ENCODE measurements at regions not wholly inside any gene's neighbourhood (a gene's known extent, or its start where the extent isn't known, plus 50 kb on each side); places are given as distances from the start of the nearest gene placed in this dataset.

GRCh38 chr12:85476756-85477155 lies 196.7 kb downstream of the ALX1 start:
- Histone ChIP-seq H3K36me3 (ENCODE audit: control insufficient read depth, insufficient read depth, low read length) (no peaks in the 10 kb centered on the region), H3K27me3 (ENCODE audit: control insufficient read depth, insufficient read depth, low read length) (no peaks in the 10 kb centered on the region), H3K4me3 (ENCODE audit: low read depth, low read length) (no peak overlapping the region)
- ChIA-PET POLR2A (no interaction called here), CTCF (interaction anchor here (0.6 to 2.4 kb wide), 7 partner anchors 167 to 423 kb away, joined by 3 to 29 read pairs (median 4); no protein-coding TSS in a partner anchor)
- no peak for TF ChIP-seq CTCF (IDR thresholded peaks at IDR 0.05; ENCODE audit: insufficient read depth, low read depth, low read length)
- no peak for DNase-seq (ENCODE audit: low read depth)

- Histone ChIP-seq H3K36me3 (ENCODE audit: control insufficient read depth, insufficient read depth, low read length) (no peaks in the 10 kb centered on the region), H3K27me3 (ENCODE audit: control insufficient read depth, insufficient read depth, low read length) (no peaks in the 10 kb centered on the region), H3K4me3 (ENCODE audit: low read depth, low read length) (no peak overlapping the region)
- POLR2A ChIA-PET = no interaction called here
- CTCF ChIA-PET = interaction anchor here (0.7 to 2.3 kb wide), 3 partner anchors 8 to 383 kb away, joined by 4 to 10 read pairs (median 4); no protein-coding TSS in a partner anchor
- no peak for DNase-seq (ENCODE audit: low read depth)
- no peak for TF ChIP-seq CTCF (IDR thresholded peaks at IDR 0.05; ENCODE audit: insufficient read depth, low read depth, low read length)
These were observed 204.4 kb downstream of the ALX1 start for GRCh38 chr12:85484387-85484786.

- TF ChIP-seq CTCF (IDR thresholded peaks at IDR 0.05; ENCODE audit: insufficient read depth, low read depth, low read length) = no peak
- DNase-seq (ENCODE audit: low read depth) = no peak
- no peak overlapping the region for H3K4me3 ChIP-seq (ENCODE audit: low read depth, low read length)
- no peaks in the 10 kb centered on the region for H3K36me3 ChIP-seq (ENCODE audit: control insufficient read depth, insufficient read depth, low read length)
- no peaks in the 10 kb centered on the region for H3K27me3 ChIP-seq (ENCODE audit: control insufficient read depth, insufficient read depth, low read length)
- ChIA-PET POLR2A (no interaction called here), CTCF (interaction anchor here (1.2 kb wide), 1 partner anchor 21 kb away, joined by 4 read pairs; no protein-coding TSS in a partner anchor)
These were observed 209.2 kb downstream of the ALX1 start for GRCh38 chr12:85489194-85489593.

GRCh38 chr12:85504164-85504563 lies 224.1 kb downstream of the ALX1 start:
- TF ChIP-seq CTCF (IDR thresholded peaks at IDR 0.05; ENCODE audit: insufficient read depth, low read depth, low read length) = no peak
- ChIA-PET CTCF (interaction anchor here (0.6 kb wide), 1 partner anchor 13 kb away, joined by 3 read pairs; no protein-coding TSS in a partner anchor), POLR2A (no interaction called here)
- H3K4me3 ChIP-seq (ENCODE audit: low read depth, low read length) = no peak overlapping the region
- no peaks in the 10 kb centered on the region for H3K27me3 ChIP-seq (ENCODE audit: control insufficient read depth, insufficient read depth, low read length)
- no peaks in the 10 kb centered on the region for H3K36me3 ChIP-seq (ENCODE audit: control insufficient read depth, insufficient read depth, low read length)
- DNase-seq (ENCODE audit: low read depth) = no peak

- no peak for TF ChIP-seq CTCF (IDR thresholded peaks at IDR 0.05; ENCODE audit: insufficient read depth, low read depth, low read length)
- DNase-seq (ENCODE audit: low read depth) = no peak
- ChIA-PET CTCF (no interaction called here), POLR2A (no interaction called here)
- Histone ChIP-seq H3K4me3 (ENCODE audit: low read depth, low read length) (no peak overlapping the region), H3K36me3 (ENCODE audit: control insufficient read depth, insufficient read depth, low read length) (no peaks in the 10 kb centered on the region), H3K27me3 (ENCODE audit: control insufficient read depth, insufficient read depth, low read length) (no peaks in the 10 kb centered on the region)
These were observed 224.6 kb downstream of the ALX1 start for GRCh38 chr12:85504624-85505023.
